GM12875 (cell line): ENCODE measurements at regions not wholly inside any gene's neighbourhood (a gene's known extent, or its start where the extent isn't known, plus 50 kb on each side); places are given as distances from the start of the nearest gene placed in this dataset.
A peak's percentile ranks its signal among the peaks of the same experiment; 100 is the strongest.

Experiments
- H3K4me3 ChIP-seq: one replicate; pipeline ENCODE4 v1.5.1; 2011; ENCODE audit warnings: low read depth, low read length, control low read depth
- CTCF ChIP-seq: IDR thresholded peaks from 2 replicates; pipeline ENCODE4 v1.5.1; 2011; ENCODE audit warnings: low read depth, mild to moderate bottlenecking, control low read depth, inconsistent platforms, low read length, moderate library complexity, borderline replicate concordance; ENCODE audit not compliant: insufficient read depth

GRCh38 chr9:1729631-1730030 is 285.5 kb upstream of the SMARCA2 start:
- no peak for TF ChIP-seq CTCF

GRCh38 chr9:1732670-1733069 is 282.5 kb upstream of the SMARCA2 start:
- H3K4me3 ChIP-seq, result no peak overlapping the region
- peak; percentile 37; the same call in 1 of the 2 replicates for TF ChIP-seq CTCF

More at GRCh38 chr9:1729631-1730030, 285.5 kb upstream of the SMARCA2 start:
- no peak overlapping the region for H3K4me3 ChIP-seq

GRCh38 chr9:1738511-1739100 is 276.5 kb upstream of the SMARCA2 start:
- TF ChIP-seq CTCF, result no peak
- H3K4me3 ChIP-seq, result no peak overlapping the region

GRCh38 chr9:1743121-1743960 is 271.8 kb upstream of the SMARCA2 start:
- no peak overlapping the region for H3K4me3 ChIP-seq
- TF ChIP-seq CTCF, result no peak

GRCh38 chr9:1745980-1746379 is 269.2 kb upstream of the SMARCA2 start:
- no peak overlapping the region for H3K4me3 ChIP-seq
- TF ChIP-seq CTCF, result no peak

- no peak for TF ChIP-seq CTCF
Observed at GRCh38 chr9:1747417-1747967, 267.7 kb upstream of the SMARCA2 start.

More at GRCh38 chr9:1747417-1747967, 267.7 kb upstream of the SMARCA2 start:
- H3K4me3 ChIP-seq, result no peak overlapping the region
